Parathyroid adenoma (tissue), 2 donors: ENCODE measurements at regions not wholly inside any gene's neighbourhood (a gene's known extent, or its start where the extent isn't known, plus 50 kb on each side); places are given as distances from the start of the nearest gene placed in this dataset.
"Not testable (repeated sequence)": the region's sequence is repeated elsewhere in the genome, so short reads cannot be mapped to it uniquely, and the experiment has no call there.

Source experiments
- H2AFZ ChIP-seq: fragments of 300-600 bp; sonication (generic); one replicate; pipeline ENCODE4 v1.7.0; 2017; ENCODE audit warnings: antibody characterized with exemption, mild to moderate bottlenecking
- H3K27ac ChIP-seq: fragments of 300-600 bp; sonication (generic); one replicate; pipeline ENCODE4 v1.7.0; 2017
- H3K27me3 ChIP-seq: fragments of 300-600 bp; sonication (generic); one replicate; pipeline ENCODE4 v1.7.0; 2017; ENCODE audit warnings: low read length; ENCODE audit not compliant: control insufficient read depth, insufficient read depth
- H3K36me3 ChIP-seq: fragments of 300-600 bp; sonication (generic); one replicate; pipeline ENCODE4 v1.7.0; 2017; ENCODE audit warnings: low read length; ENCODE audit not compliant: control insufficient read depth, insufficient read depth
- H3K4me1 ChIP-seq: fragments of 300-600 bp; sonication (generic); one replicate; pipeline ENCODE4 v1.7.0; 2017; ENCODE audit warnings: control low read depth
- H3K4me2 ChIP-seq: fragments of 300-600 bp; sonication (generic); one replicate; pipeline ENCODE4 v1.7.0; 2017; ENCODE audit warnings: low read length
- H3K4me3 ChIP-seq: fragments of 300-600 bp; sonication (generic); one replicate; pipeline ENCODE4 v1.7.0; 2017; ENCODE audit warnings: low read depth, low read length
- H3K79me2 ChIP-seq: fragments of 300-600 bp; sonication (generic); one replicate; pipeline ENCODE4 v1.7.0; 2017; ENCODE audit warnings: control low read depth
- H3K9ac ChIP-seq: fragments of 300-600 bp; sonication (generic); one replicate; pipeline ENCODE4 v1.7.0; 2017; ENCODE audit warnings: mild to moderate bottlenecking
- H3K9me3 ChIP-seq: fragments of 300-600 bp; sonication (generic); one replicate; pipeline ENCODE4 v1.7.0; 2017; ENCODE audit warnings: low read length; ENCODE audit not compliant: control insufficient read depth
- CTCF ChIP-seq: fragments of 300-600 bp; sonication (generic); IDR thresholded peaks from one replicate; pipeline ENCODE4 v1.7.0; 2017; ENCODE audit warnings: antibody characterized with exemption, mild to moderate bottlenecking
- donor health status: primary hyperparathyroidism.

- H3K9ac ChIP-seq = no peak overlapping the region
- no peaks in the 10 kb centered on the region for H3K79me2 ChIP-seq
- no peaks in the 10 kb centered on the region for H3K9me3 ChIP-seq
- H3K36me3 ChIP-seq = no peaks in the 10 kb centered on the region
- TF ChIP-seq CTCF = no peak
- no peak overlapping the region for H3K4me3 ChIP-seq
- H3K4me2 ChIP-seq = no peak overlapping the region
- H3K27me3 ChIP-seq = no peaks in the 10 kb centered on the region
- H3K27ac ChIP-seq = no peak overlapping the region
- H2AFZ ChIP-seq = no peak overlapping the region
- no peaks in the 10 kb centered on the region for H3K4me1 ChIP-seq
Observed at GRCh38 chr6:85752602-85753001, 109.9 kb upstream of the SYNCRIP start.

- no peak for TF ChIP-seq CTCF
- H3K9me3 ChIP-seq = no peaks in the 10 kb centered on the region
- H3K9ac ChIP-seq = no peak overlapping the region
- H3K79me2 ChIP-seq = no peaks in the 10 kb centered on the region
- no peak overlapping the region for H3K4me2 ChIP-seq
- no peaks in the 10 kb centered on the region for H3K36me3 ChIP-seq
- H3K27me3 ChIP-seq = no peaks in the 10 kb centered on the region
- H3K27ac ChIP-seq = no peak overlapping the region
- H2AFZ ChIP-seq = no peak overlapping the region
- no peak overlapping the region for H3K4me3 ChIP-seq
- H3K4me1 ChIP-seq = no peaks in the 10 kb centered on the region
Observed at GRCh38 chr6:85751374-85752055, 108.8 kb upstream of the SYNCRIP start.

- not testable (repeated sequence) for H3K4me2 ChIP-seq, H2AFZ ChIP-seq, H3K27ac ChIP-seq, H3K4me1 ChIP-seq, H3K9me3 ChIP-seq, H3K36me3 ChIP-seq, H3K27me3 ChIP-seq, H3K79me2 ChIP-seq, H3K4me3 ChIP-seq, H3K9ac ChIP-seq
Observed at GRCh38 chr6:85750146-85750545, 107.5 kb upstream of the SYNCRIP start.

- Histone ChIP-seq H3K4me1 (no peaks in the 10 kb centered on the region), H3K4me3 (no peak overlapping the region), H3K36me3 (no peaks in the 10 kb centered on the region), H3K9ac (no peak overlapping the region), H2AFZ (no peak overlapping the region), H3K9me3 (no peaks in the 10 kb centered on the region), H3K4me2 (no peak overlapping the region), H3K79me2 (no peaks in the 10 kb centered on the region), H3K27ac (no peak overlapping the region), H3K27me3 (no peaks in the 10 kb centered on the region)
- TF ChIP-seq CTCF = no peak
Observed at GRCh38 chr6:85749236-85749635, 106.5 kb upstream of the SYNCRIP start.

GRCh38 chr6:85747666-85748065 is 105.0 kb upstream of the SYNCRIP start:
- Histone ChIP-seq H3K27me3 (no peaks in the 10 kb centered on the region), H3K4me1 (no peaks in the 10 kb centered on the region), H3K9ac (no peak overlapping the region), H3K4me3 (no peak overlapping the region), H2AFZ (no peak overlapping the region), H3K9me3 (no peaks in the 10 kb centered on the region), H3K4me2 (no peak overlapping the region), H3K36me3 (no peaks in the 10 kb centered on the region), H3K79me2 (no peaks in the 10 kb centered on the region), H3K27ac (no peak overlapping the region)
- no peak for TF ChIP-seq CTCF
